ENCODE measurements at regions not wholly inside any gene's neighbourhood (a gene's known extent, or its start where the extent isn't known, plus 50 kb on each side); places are given as distances from the start of the nearest gene placed in this dataset.
"Not testable (repeated sequence)": the region's sequence is repeated elsewhere in the genome, so short reads cannot be mapped to it uniquely, and the experiment has no call there.

GRCh38 chr6:33507261-33507660 lies 52.9 kb downstream of the ZBTB9 start:
- Histone ChIP-seq H3K36me3 (ENCODE audit: control insufficient read depth in 4 of 4, insufficient read depth in 4 of 4, low read length in 3 of 4) (no peaks in the 10 kb centered on the region), H3K9me3 (ENCODE audit: control extremely low read depth in 1 of 5, control insufficient read depth in 4 of 5, insufficient read depth in 2 of 5, low read depth in 1 of 5, low read length in 4 of 5) (peaks cover 0 to 7% (median 0%) of the 10 kb centered on the region in 5 experiments), H3K4me1 (ENCODE audit: control extremely low read depth in 1 of 4, control insufficient read depth in 4 of 4, insufficient read depth in 4 of 4, low read length in 3 of 4) (peaks cover 2 to 12% (median 8%) of the 10 kb centered on the region in 4 experiments), H3K27ac (ENCODE audit: insufficient read depth in 1 of 2, low read depth in 1 of 2, low read length in 2 of 2, poor library complexity in 1 of 2, severe bottlenecking in 2 of 2) (no peak overlapping the region), H3K4me3 (ENCODE audit: control insufficient read depth in 1 of 7, extremely low read depth in 1 of 7, insufficient read depth in 4 of 7, low read depth in 2 of 7, low read length in 6 of 7) (no peak overlapping the region), H3K27me3 (replicated peaks in 2 of 5; ENCODE audit: control insufficient read depth in 4 of 5, insufficient read depth in 5 of 5, low read length in 4 of 5) (no peaks in the 10 kb centered on the region)
- ChIA-PET CTCF (interaction anchor here (1.4 kb wide), 1 partner anchor 16 kb away, joined by 3 read pairs; no protein-coding TSS in a partner anchor), POLR2A (interaction anchor here (0.7 kb wide), 1 partner anchor 142 kb away, joined by 4 read pairs; no protein-coding TSS in a partner anchor)
- WGBS (ENCODE audit: insufficient coverage) = no CpG with 5 or more reads among the region's 3 CpGs
- no peak for DNase-seq

DNA sequence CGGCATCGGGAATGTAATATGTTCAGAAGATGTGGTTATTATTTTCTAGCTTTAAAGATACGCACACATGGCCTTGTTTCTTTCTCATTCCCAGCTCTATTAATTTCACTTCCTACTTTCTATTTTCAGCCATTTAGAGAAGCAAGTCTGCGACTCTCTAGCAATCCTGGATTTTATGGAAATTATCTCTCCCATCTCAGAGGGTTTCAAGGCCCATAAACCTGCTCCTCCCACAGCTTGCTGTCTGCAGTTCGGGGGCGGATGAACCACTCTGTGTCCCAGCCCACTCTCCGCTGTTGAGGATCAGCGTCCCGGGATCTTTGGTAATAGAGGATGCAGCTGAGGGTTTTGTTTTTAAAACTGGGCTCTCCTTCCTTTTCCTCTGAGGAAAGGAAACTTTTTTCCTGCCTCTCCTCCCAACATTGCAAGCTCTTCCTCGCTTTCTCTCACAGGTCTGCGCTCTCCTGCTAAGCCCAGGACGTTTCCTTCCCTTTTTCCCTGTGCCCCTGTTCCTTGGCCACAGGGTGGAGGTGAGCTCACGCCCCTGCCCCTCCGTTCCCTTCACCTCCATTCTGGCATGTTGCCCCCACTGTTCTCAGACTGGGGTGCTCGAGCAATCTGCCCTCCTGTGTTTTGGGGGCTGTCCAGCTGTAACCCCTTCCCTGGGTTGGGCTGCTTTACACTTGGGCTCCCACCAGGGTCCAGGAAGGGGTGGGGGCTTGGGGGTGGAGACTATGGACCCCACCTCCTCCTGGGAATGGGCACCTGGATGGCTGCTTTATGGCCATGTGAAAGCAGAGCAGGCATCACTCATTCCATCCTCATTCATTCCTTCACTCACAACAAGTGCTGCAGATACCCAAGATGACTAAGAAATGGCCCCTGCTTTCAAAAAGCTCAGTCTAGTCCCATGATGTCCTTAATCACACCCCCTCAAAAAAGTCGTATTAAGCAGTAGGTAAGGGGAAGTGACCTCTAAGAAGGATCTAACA lies 54.9 kb downstream of the ZBTB9 start:
- 13% methylated on average over 9 of the region's 16 CpGs for WGBS (ENCODE audit: insufficient coverage)
- H3K27me3 ChIP-seq (replicated peaks in 2 of 5; ENCODE audit: control insufficient read depth in 4 of 5, insufficient read depth in 5 of 5, low read length in 4 of 5) = peaks cover 0 to 2% (median 0%) of the 10 kb centered on the region in 5 experiments
- H3K4me3 ChIP-seq (ENCODE audit: control insufficient read depth in 1 of 7, extremely low read depth in 1 of 7, insufficient read depth in 4 of 7, low read depth in 2 of 7, low read length in 6 of 7) = peak overlapping the region in 5 of 7 experiments; percentile 19 to 61 (median 52)
- H3K27ac ChIP-seq (ENCODE audit: insufficient read depth in 1 of 2, low read depth in 1 of 2, low read length in 2 of 2, poor library complexity in 1 of 2, severe bottlenecking in 2 of 2) = no peak overlapping the region
- DNase-seq = peak in 1 of 3 donors; percentile 13
- H3K36me3 ChIP-seq (ENCODE audit: control insufficient read depth in 4 of 4, insufficient read depth in 4 of 4, low read length in 3 of 4) = no peaks in the 10 kb centered on the region
- H3K9me3 ChIP-seq (ENCODE audit: control extremely low read depth in 1 of 5, control insufficient read depth in 4 of 5, insufficient read depth in 2 of 5, low read depth in 1 of 5, low read length in 4 of 5) = peaks cover 0 to 7% (median 0%) of the 10 kb centered on the region in 5 experiments
- H3K4me1 ChIP-seq (ENCODE audit: control extremely low read depth in 1 of 4, control insufficient read depth in 4 of 4, insufficient read depth in 4 of 4, low read length in 3 of 4) = peaks cover 2 to 12% (median 8%) of the 10 kb centered on the region in 4 experiments
- POLR2A ChIA-PET = no interaction called here
- CTCF ChIA-PET = interaction anchor here (0.6 to 1.4 kb wide), 3 partner anchors 18 to 48 kb away, joined by 3 to 4 read pairs (median 3); no protein-coding TSS in a partner anchor

DNA sequence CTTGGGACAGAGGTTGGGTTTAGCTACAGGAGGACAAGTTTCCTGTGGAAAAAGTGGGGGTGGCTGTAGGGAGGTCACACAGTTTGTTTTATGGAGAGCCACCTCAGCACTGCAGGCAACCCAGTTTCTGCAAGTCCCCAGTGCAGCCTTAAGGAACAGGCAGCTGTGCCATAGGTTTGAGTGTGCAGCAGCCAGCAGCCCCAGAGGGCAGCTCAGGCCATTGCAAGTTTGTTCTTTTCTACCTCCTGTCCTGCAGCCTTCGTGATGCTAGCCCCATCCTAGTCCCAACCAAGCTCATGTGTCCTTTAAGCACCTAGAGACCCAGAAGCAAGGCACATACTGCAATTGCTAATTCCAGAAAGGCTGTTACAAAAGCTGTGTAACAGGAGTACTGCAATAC lies 58.8 kb downstream of the ZBTB9 start:
- H3K9me3 ChIP-seq (ENCODE audit: control extremely low read depth in 1 of 5, control insufficient read depth in 4 of 5, insufficient read depth in 2 of 5, low read depth in 1 of 5, low read length in 4 of 5) = no peaks in the 10 kb centered on the region
- no peak overlapping the region for H3K27ac ChIP-seq (ENCODE audit: insufficient read depth in 1 of 2, low read depth in 1 of 2, low read length in 2 of 2, poor library complexity in 1 of 2, severe bottlenecking in 2 of 2)
- POLR2A ChIA-PET = no interaction called here
- H3K36me3 ChIP-seq (ENCODE audit: control insufficient read depth in 4 of 4, insufficient read depth in 4 of 4, low read length in 3 of 4) = no peaks in the 10 kb centered on the region
- H3K4me1 ChIP-seq (ENCODE audit: control extremely low read depth in 1 of 4, control insufficient read depth in 4 of 4, insufficient read depth in 4 of 4, low read length in 3 of 4) = peaks cover 2 to 9% (median 8%) of the 10 kb centered on the region in 4 experiments
- CTCF ChIA-PET = interaction anchor here (1.3 kb wide), 1 partner anchor 10 kb away, joined by 5 read pairs; no protein-coding TSS in a partner anchor
- no CpG with 5 or more reads among the region's 1 CpG for WGBS (ENCODE audit: insufficient coverage)
- H3K27me3 ChIP-seq (replicated peaks in 2 of 5; ENCODE audit: control insufficient read depth in 4 of 5, insufficient read depth in 5 of 5, low read length in 4 of 5) = peaks cover 0 to 4% (median 0%) of the 10 kb centered on the region in 5 experiments
- H3K4me3 ChIP-seq (ENCODE audit: control insufficient read depth in 1 of 7, extremely low read depth in 1 of 7, insufficient read depth in 4 of 7, low read depth in 2 of 7, low read length in 6 of 7) = no peak overlapping the region
- DNase-seq = peak in 1 of 3 donors; percentile 11

DNA sequence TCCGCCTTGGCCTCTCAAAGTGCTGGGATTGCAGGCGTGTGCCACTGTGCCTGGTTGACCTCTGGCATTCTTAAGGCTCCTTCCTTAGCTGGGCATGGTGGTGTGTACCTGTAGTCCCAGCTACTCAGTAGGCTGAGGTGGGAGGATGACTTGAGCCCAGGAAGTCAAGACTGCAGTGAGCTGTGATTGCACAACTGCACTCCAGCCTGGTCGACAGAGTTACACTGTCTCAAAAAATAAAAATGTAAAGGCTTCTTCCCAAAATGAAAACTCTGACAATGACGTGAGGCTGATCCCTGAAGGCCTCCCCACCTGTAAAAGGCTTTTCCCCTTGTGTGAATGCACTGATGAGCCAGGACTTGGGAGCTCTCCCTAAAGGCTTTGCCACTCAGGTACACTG lies 62.4 kb downstream of the ZBTB9 start:
- POLR2A ChIA-PET = no interaction called here
- no peaks in the 10 kb centered on the region for H3K36me3 ChIP-seq (ENCODE audit: control insufficient read depth in 4 of 4, insufficient read depth in 4 of 4, low read length in 3 of 4)
- H3K27ac ChIP-seq (ENCODE audit: insufficient read depth in 1 of 2, low read depth in 1 of 2, low read length in 2 of 2, poor library complexity in 1 of 2, severe bottlenecking in 2 of 2) = no peak overlapping the region
- DNase-seq = no peak
- H3K27me3 ChIP-seq (replicated peaks in 2 of 5; ENCODE audit: control insufficient read depth in 4 of 5, insufficient read depth in 5 of 5, low read length in 4 of 5) = peaks cover 0 to 4% (median 0%) of the 10 kb centered on the region in 5 experiments
- WGBS (ENCODE audit: insufficient coverage) = 84% methylated on average over 3 of the region's 4 CpGs
- H3K4me1 ChIP-seq (ENCODE audit: control extremely low read depth in 1 of 4, control insufficient read depth in 4 of 4, insufficient read depth in 4 of 4, low read length in 3 of 4) = peaks cover 0 to 2% (median 0%) of the 10 kb centered on the region in 4 experiments
- no peaks in the 10 kb centered on the region for H3K9me3 ChIP-seq (ENCODE audit: control extremely low read depth in 1 of 5, control insufficient read depth in 4 of 5, insufficient read depth in 2 of 5, low read depth in 1 of 5, low read length in 4 of 5)
- no peak overlapping the region for H3K4me3 ChIP-seq (ENCODE audit: control insufficient read depth in 1 of 7, extremely low read depth in 1 of 7, insufficient read depth in 4 of 7, low read depth in 2 of 7, low read length in 6 of 7)
- CTCF ChIA-PET = no interaction called here

GRCh38 chr6:33520636-33521488 lies 59.2 kb downstream of the BAK1 start:
- H3K36me3 ChIP-seq (ENCODE audit: control insufficient read depth in 4 of 4, insufficient read depth in 4 of 4, low read length in 3 of 4); H3K27me3 ChIP-seq (replicated peaks in 2 of 5; ENCODE audit: control insufficient read depth in 4 of 5, insufficient read depth in 5 of 5, low read length in 4 of 5); H3K4me3 ChIP-seq (ENCODE audit: control insufficient read depth in 1 of 7, extremely low read depth in 1 of 7, insufficient read depth in 4 of 7, low read depth in 2 of 7, low read length in 6 of 7); H3K9me3 ChIP-seq (ENCODE audit: control extremely low read depth in 1 of 5, control insufficient read depth in 4 of 5, insufficient read depth in 2 of 5, low read depth in 1 of 5, low read length in 4 of 5); DNase-seq; H3K4me1 ChIP-seq (ENCODE audit: control extremely low read depth in 1 of 4, control insufficient read depth in 4 of 4, insufficient read depth in 4 of 4, low read length in 3 of 4); H3K27ac ChIP-seq (ENCODE audit: insufficient read depth in 1 of 2, low read depth in 1 of 2, low read length in 2 of 2, poor library complexity in 1 of 2, severe bottlenecking in 2 of 2); POLR2A ChIA-PET; CTCF ChIA-PET: not testable (repeated sequence)
- WGBS (ENCODE audit: insufficient coverage) = 100% methylated on average over 7 of the region's 10 CpGs

DNA sequence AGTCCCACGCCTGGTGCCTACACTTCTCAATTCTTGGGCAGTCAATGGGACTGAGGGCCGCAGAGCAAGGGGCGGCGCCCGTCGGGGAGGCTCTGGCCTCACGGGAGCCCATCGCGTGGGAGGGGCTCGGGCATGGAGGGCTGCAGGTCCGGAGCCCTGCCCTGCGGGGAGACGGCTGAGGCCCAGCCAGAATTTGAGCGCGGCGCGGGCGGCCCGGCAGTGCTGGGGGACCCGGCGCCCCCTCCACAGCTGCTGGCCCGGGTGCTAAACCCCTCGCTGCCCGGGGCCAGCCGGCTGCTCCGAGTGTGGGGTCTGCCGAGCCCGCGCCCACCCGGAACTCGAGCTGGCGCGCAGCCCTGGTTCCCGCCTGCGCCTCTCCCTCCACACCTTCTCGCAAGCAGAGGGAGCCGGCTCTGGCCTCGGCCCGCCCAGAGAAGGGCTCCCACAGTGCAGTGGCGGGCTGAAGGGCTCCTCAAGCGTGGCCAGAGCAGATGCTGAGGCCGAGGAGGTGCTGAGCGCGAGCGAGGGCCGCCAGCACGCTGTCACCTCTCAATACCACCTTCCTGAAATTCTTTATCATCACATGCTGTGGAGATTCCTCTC lies 58.5 kb downstream of the BAK1 start:
- ChIA-PET POLR2A (no interaction called here), CTCF (interaction anchor here (0.6 kb wide), 1 partner anchor 15 kb away, joined by 3 read pairs; no protein-coding TSS in a partner anchor)
- Histone ChIP-seq H3K4me1 (ENCODE audit: control extremely low read depth in 1 of 4, control insufficient read depth in 4 of 4, insufficient read depth in 4 of 4, low read length in 3 of 4) (no peaks in the 10 kb centered on the region), H3K27me3 (replicated peaks in 2 of 5; ENCODE audit: control insufficient read depth in 4 of 5, insufficient read depth in 5 of 5, low read length in 4 of 5) (no peaks in the 10 kb centered on the region), H3K36me3 (ENCODE audit: control insufficient read depth in 4 of 4, insufficient read depth in 4 of 4, low read length in 3 of 4) (no peaks in the 10 kb centered on the region), H3K27ac (ENCODE audit: insufficient read depth in 1 of 2, low read depth in 1 of 2, low read length in 2 of 2, poor library complexity in 1 of 2, severe bottlenecking in 2 of 2) (no peak overlapping the region), H3K4me3 (ENCODE audit: control insufficient read depth in 1 of 7, extremely low read depth in 1 of 7, insufficient read depth in 4 of 7, low read depth in 2 of 7, low read length in 6 of 7) (no peak overlapping the region), H3K9me3 (ENCODE audit: control extremely low read depth in 1 of 5, control insufficient read depth in 4 of 5, insufficient read depth in 2 of 5, low read depth in 1 of 5, low read length in 4 of 5) (no peaks in the 10 kb centered on the region)
- 95% methylated on average over 41 of the region's 47 CpGs for WGBS (ENCODE audit: insufficient coverage)
- DNase-seq = no peak

All from common myeloid progenitor, CD34-positive (primary cell).